Renal pelvis (tissue), 1 donor: ENCODE measurements at regions not wholly inside any gene's neighbourhood (a gene's known extent, or its start where the extent isn't known, plus 50 kb on each side); places are given as distances from the start of the nearest gene placed in this dataset.

Experiments
- DNase-seq: peaks from one replicate; pipeline ENCODE4 v3.0.0-alpha.2; 2013

- no peak for DNase-seq
Measured at GRCh38 chr4:136925203-136925602, 607.1 kb downstream of the PCDH18 start.

- DNase-seq = no peak
Measured at GRCh38 chr4:136922066-136922465, 610.2 kb downstream of the PCDH18 start.

- DNase-seq = no peak
Measured at GRCh38 chr4:136920092-136920881, 612.0 kb downstream of the PCDH18 start.

GRCh38 chr4:136918772-136919171 is 613.5 kb downstream of the PCDH18 start:
- DNase-seq = no peak

GRCh38 chr4:136917312-136918110 is 614.8 kb downstream of the PCDH18 start:
- no peak for DNase-seq

- no peak for DNase-seq
Measured at GRCh38 chr4:136909626-136910025, 622.7 kb downstream of the PCDH18 start.

- DNase-seq = no peak
Measured at GRCh38 chr4:136908122-136908521, 624.2 kb downstream of the PCDH18 start.

GRCh38 chr4:136900696-136901095 is 631.6 kb downstream of the PCDH18 start:
- no peak for DNase-seq

- DNase-seq = no peak
Measured at GRCh38 chr4:136898590-136899248, 633.6 kb downstream of the PCDH18 start.

GRCh38 chr4:136893573-136893972 is 638.7 kb downstream of the PCDH18 start:
- no peak for DNase-seq

GRCh38 chr4:136881666-136882065 is 650.6 kb downstream of the PCDH18 start:
- no peak for DNase-seq

- no peak for DNase-seq
Measured at GRCh38 chr4:136873555-136873954, 658.7 kb downstream of the PCDH18 start.

- no peak for DNase-seq
Measured at GRCh38 chr4:136867465-136867864, 664.8 kb downstream of the PCDH18 start.

GRCh38 chr4:136865526-136865925 is 666.8 kb downstream of the PCDH18 start:
- DNase-seq = no peak

- peak; percentile 77 for DNase-seq
Measured at GRCh38 chr4:136864604-136865185, 667.6 kb downstream of the PCDH18 start.

GRCh38 chr4:136863756-136864155 is 668.5 kb downstream of the PCDH18 start:
- no peak for DNase-seq

- DNase-seq = no peak
Measured at GRCh38 chr4:136862653-136863052, 669.6 kb downstream of the PCDH18 start.

GRCh38 chr4:136861091-136861490 is 671.2 kb downstream of the PCDH18 start:
- peak; percentile 10 for DNase-seq

- DNase-seq = no peak
Measured at GRCh38 chr4:136858903-136859302, 673.4 kb downstream of the PCDH18 start.

GRCh38 chr4:136855886-136856285 is 676.4 kb downstream of the PCDH18 start:
- no peak for DNase-seq

GRCh38 chr4:136850446-136850845 is 681.8 kb downstream of the PCDH18 start:
- no peak for DNase-seq

GRCh38 chr4:136847881-136848621 is 684.2 kb downstream of the PCDH18 start:
- no peak for DNase-seq
